ENCODE measurements at regions not wholly inside any gene's neighbourhood (a gene's known extent, or its start where the extent isn't known, plus 50 kb on each side); places are given as distances from the start of the nearest gene placed in this dataset.
A peak's percentile ranks its signal among the peaks of the same experiment; 100 is the strongest.

- Histone ChIP-seq H3K9me3 (ENCODE audit: insufficient read depth, low read depth, low read length) (no peaks in the 10 kb centered on the region), H3K4me2 (ENCODE audit: low read length) (no peak overlapping the region), H3K9ac (ENCODE audit: low read length) (no peak overlapping the region), H3K79me2 (ENCODE audit: insufficient read depth, low read length) (no peaks in the 10 kb centered on the region), H3K4me3 (ENCODE audit: insufficient read depth, low read depth, low read length) (no peak overlapping the region), H3K36me3 (ENCODE audit: insufficient read depth, low read length) (no peaks in the 10 kb centered on the region), H3K4me1 (ENCODE audit: insufficient read depth, low read length) (no peaks in the 10 kb centered on the region), H3K27me3 (ENCODE audit: insufficient read depth, low read length) (no peaks in the 10 kb centered on the region), H2AFZ (ENCODE audit: low read depth, low read length) (no peak overlapping the region), H4K20me1 (ENCODE audit: insufficient read depth, low read length) (no peaks in the 10 kb centered on the region), H3K27ac (ENCODE audit: low read depth, low read length) (no peak overlapping the region)
- Mint-ChIP-seq H3K4me3 (ENCODE audit: unreplicated experiment) (no peak overlapping the region), H3K9me3 (ENCODE audit: unreplicated experiment) (no peaks in the 10 kb centered on the region), H3K27ac (ENCODE audit: unreplicated experiment) (no peak overlapping the region), H3K4me1 (ENCODE audit: low read depth, unreplicated experiment) (peaks cover 5% of the 10 kb centered on the region), H3K36me3 (ENCODE audit: low read depth, unreplicated experiment) (no peaks in the 10 kb centered on the region), H3K27me3 (ENCODE audit: low read depth, unreplicated experiment) (peaks cover 2% of the 10 kb centered on the region)
- DNase-seq (ENCODE audit: low read depth) (peak; percentile 16), FAIRE-seq (peak; percentile 55)
- no peak for TF ChIP-seq EZH2 (IDR thresholded peaks at IDR 0.05; ENCODE audit: insufficient read depth, low read length)
- peak; percentile 88 for TF ChIP-seq CTCF (IDR thresholded peaks at IDR 0.05; ENCODE audit: insufficient read depth, low read depth, low read length)
These were observed 54.8 kb upstream of the SOD1 start for GRCh38 chr21:31604591-31605190.

DNA sequence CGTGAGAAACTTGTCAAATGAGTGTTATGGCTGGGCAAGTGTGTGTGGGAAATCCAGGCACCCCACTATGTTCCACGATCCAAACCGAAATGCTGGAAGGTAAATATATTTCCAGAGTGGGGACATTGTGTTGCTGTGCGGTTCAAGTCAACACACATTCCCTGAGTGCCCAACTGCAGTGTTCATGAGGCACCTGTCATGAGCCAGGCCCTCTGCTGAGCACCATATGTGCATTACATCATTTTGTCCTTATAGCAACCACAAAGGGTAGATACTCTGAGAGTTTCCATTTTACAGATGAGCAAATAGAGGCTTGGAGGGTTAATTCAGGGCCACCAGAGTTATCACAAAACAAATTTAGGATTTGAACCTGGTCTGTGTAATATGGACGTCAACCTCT, 59.9 kb upstream of the SOD1 start:
- no peak overlapping the region for H3K4me3 ChIP-seq (ENCODE audit: insufficient read depth, low read depth, low read length)
- no peaks in the 10 kb centered on the region for H3K79me2 ChIP-seq (ENCODE audit: insufficient read depth, low read length)
- no peaks in the 10 kb centered on the region for H3K4me1 ChIP-seq (ENCODE audit: insufficient read depth, low read length)
- H3K4me3 Mint-ChIP-seq (ENCODE audit: unreplicated experiment) = no peak overlapping the region
- FAIRE-seq = no peak
- H3K9ac ChIP-seq (ENCODE audit: low read length) = no peak overlapping the region
- no peak overlapping the region for H3K4me2 ChIP-seq (ENCODE audit: low read length)
- no peaks in the 10 kb centered on the region for H3K4me1 Mint-ChIP-seq (ENCODE audit: low read depth, unreplicated experiment)
- H4K20me1 ChIP-seq (ENCODE audit: insufficient read depth, low read length) = no peaks in the 10 kb centered on the region
- DNase-seq (ENCODE audit: low read depth) = no peak
- no peak overlapping the region for H3K27ac Mint-ChIP-seq (ENCODE audit: unreplicated experiment)
- peaks cover 2% of the 10 kb centered on the region for H3K27me3 ChIP-seq (ENCODE audit: insufficient read depth, low read length)
- H3K36me3 Mint-ChIP-seq (ENCODE audit: low read depth, unreplicated experiment) = no peaks in the 10 kb centered on the region
- H3K27me3 Mint-ChIP-seq (ENCODE audit: low read depth, unreplicated experiment) = peaks cover 8% of the 10 kb centered on the region
- no peak overlapping the region for H3K27ac ChIP-seq (ENCODE audit: low read depth, low read length)
- H3K9me3 ChIP-seq (ENCODE audit: insufficient read depth, low read depth, low read length) = no peaks in the 10 kb centered on the region
- no peak overlapping the region for H2AFZ ChIP-seq (ENCODE audit: low read depth, low read length)
- TF ChIP-seq EZH2 (IDR thresholded peaks at IDR 0.05; ENCODE audit: insufficient read depth, low read length) = no peak
- TF ChIP-seq CTCF (IDR thresholded peaks at IDR 0.05; ENCODE audit: insufficient read depth, low read depth, low read length) = no peak
- H3K9me3 Mint-ChIP-seq (ENCODE audit: unreplicated experiment) = no peaks in the 10 kb centered on the region
- no peaks in the 10 kb centered on the region for H3K36me3 ChIP-seq (ENCODE audit: insufficient read depth, low read length)

DNA sequence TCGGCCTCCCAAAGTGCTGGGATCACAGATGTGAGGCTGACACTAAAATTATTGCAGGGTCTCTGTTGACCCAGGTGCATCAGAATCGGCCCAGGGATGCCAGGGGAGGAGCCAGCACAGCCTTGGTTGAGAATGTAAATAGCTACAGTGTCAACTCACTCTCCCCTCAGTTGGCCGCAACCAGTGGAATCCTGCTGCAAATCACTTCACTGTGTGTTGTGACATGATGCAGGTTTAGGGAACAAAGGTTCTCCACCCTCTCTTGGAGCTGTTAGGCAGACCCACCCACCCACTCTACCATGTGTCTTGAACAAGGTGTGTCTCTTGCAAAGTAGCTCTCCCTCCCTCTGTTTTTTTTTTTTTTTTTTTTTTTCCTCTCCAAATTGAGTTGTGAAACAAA, 60.5 kb upstream of the SOD1 start:
- H3K27ac ChIP-seq (ENCODE audit: low read depth, low read length) = no peak overlapping the region
- Mint-ChIP-seq H3K27me3 (ENCODE audit: low read depth, unreplicated experiment) (peaks cover 8% of the 10 kb centered on the region), H3K27ac (ENCODE audit: unreplicated experiment) (no peak overlapping the region), H3K4me1 (ENCODE audit: low read depth, unreplicated experiment) (no peaks in the 10 kb centered on the region), H3K4me3 (ENCODE audit: unreplicated experiment) (no peak overlapping the region), H3K9me3 (ENCODE audit: unreplicated experiment) (no peaks in the 10 kb centered on the region), H3K36me3 (ENCODE audit: low read depth, unreplicated experiment) (no peaks in the 10 kb centered on the region)
- no peaks in the 10 kb centered on the region for H3K36me3 ChIP-seq (ENCODE audit: insufficient read depth, low read length)
- no peaks in the 10 kb centered on the region for H3K4me1 ChIP-seq (ENCODE audit: insufficient read depth, low read length)
- H3K27me3 ChIP-seq (ENCODE audit: insufficient read depth, low read length) = peaks cover 2% of the 10 kb centered on the region
- no peaks in the 10 kb centered on the region for H4K20me1 ChIP-seq (ENCODE audit: insufficient read depth, low read length)
- DNase-seq (ENCODE audit: low read depth) (no peak), FAIRE-seq (no peak)
- H3K9ac ChIP-seq (ENCODE audit: low read length) = no peak overlapping the region
- H3K4me3 ChIP-seq (ENCODE audit: insufficient read depth, low read depth, low read length) = no peak overlapping the region
- TF ChIP-seq CTCF (IDR thresholded peaks at IDR 0.05; ENCODE audit: insufficient read depth, low read depth, low read length) = no peak
- TF ChIP-seq EZH2 (IDR thresholded peaks at IDR 0.05; ENCODE audit: insufficient read depth, low read length) = no peak
- no peak overlapping the region for H2AFZ ChIP-seq (ENCODE audit: low read depth, low read length)
- H3K9me3 ChIP-seq (ENCODE audit: insufficient read depth, low read depth, low read length) = no peaks in the 10 kb centered on the region
- no peak overlapping the region for H3K4me2 ChIP-seq (ENCODE audit: low read length)
- H3K79me2 ChIP-seq (ENCODE audit: insufficient read depth, low read length) = no peaks in the 10 kb centered on the region

All from astrocyte (in vitro differentiated cells and primary cell).